GM12878 (cell line): ENCODE measurements at regions not wholly inside any gene's neighbourhood (a gene's known extent, or its start where the extent isn't known, plus 50 kb on each side); places are given as distances from the start of the nearest gene placed in this dataset.

ENCODE experiments used
- ATAC-seq: fragments of 200-7000 bp; cut with Tn5 transposase; 3 replicates; pipeline ENCODE4 v1.9.1; 2020; ENCODE audit warnings: mild to moderate bottlenecking, moderate library complexity
- BruUV-seq: library from RNA; stranded (reverse); fragments of 400-500 nt; replicated peaks from 2 replicates; lab custom pipeline; 2021; lab: Mats Ljungman, UMichigan
- CTCF ChIA-PET: fragments of 300-600 bp; sonication (Branson Sonifier 250); formaldehyde crosslinking; extraction: SDS; loops from one replicate; lab custom pipeline; 2021; ENCODE audit warnings: inconsistent platforms; lab: Yijun Ruan, JAX
- POLR2A ChIA-PET: fragments of 350-600 bp; formaldehyde crosslinking; extraction: SDS; loops from one replicate; lab custom pipeline; 2021; ENCODE audit warnings: inconsistent platforms; lab: Charles Lee
- RAD21 ChIA-PET: fragments of 300-600 bp; sonication (Branson Sonifier 250); formaldehyde crosslinking; loops from one replicate; lab custom pipeline; 2023; ENCODE audit warnings: antibody characterized with exemption; ENCODE audit not compliant: unreplicated experiment; lab: Charles Lee
- SMC1A ChIA-PET: fragments of 300-600 bp; sonication (Branson Sonifier 250); formaldehyde crosslinking; loops from one replicate; lab custom pipeline; 2023; ENCODE audit not compliant: unreplicated experiment, uncharacterized antibody; lab: Charles Lee
- DNase-seq: peaks from one replicate; pipeline ENCODE4 v3.0.0-alpha.2; 2011; ENCODE audit warnings: low read depth, low spot score
- FAIRE-seq: peaks from 3 replicates; lab custom pipeline; 2011; peaks lifted over from hg19 to GRCh38; lab: Jason Lieb, UNC
- H2AFZ ChIP-seq: 2 replicates; pipeline ENCODE4 v1.6.0; 2011; ENCODE audit warnings: low read depth, low read length, control low read depth; ENCODE audit not compliant: control insufficient read depth
- H3K27ac ChIP-seq: 2 replicates; pipeline ENCODE4 v1.5.1; 2011; ENCODE audit warnings: control low read depth; ENCODE audit not compliant: control insufficient read depth, insufficient read depth
- H3K27me3 ChIP-seq, 2 experiments: replicated peaks in 1 of 2; 2 replicates each; pipeline versions ENCODE4 v1.6.0 to v1.6.1; 2011; ENCODE audit warnings: low read length in 1 of 2; ENCODE audit not compliant: control insufficient read depth in 2 of 2, insufficient read depth in 2 of 2
- H3K36me3 ChIP-seq, 2 experiments: 2 replicates each; pipeline ENCODE4 v1.5.1; 2011; ENCODE audit warnings: low read length in 1 of 2; ENCODE audit not compliant: control insufficient read depth in 2 of 2, insufficient read depth in 2 of 2
- H3K4me1 ChIP-seq: 2 replicates; pipeline ENCODE4 v1.6.1; 2011; ENCODE audit warnings: mild to moderate bottlenecking, low read length, moderate library complexity, mixed read lengths; ENCODE audit not compliant: control insufficient read depth, insufficient read depth
- H3K4me2 ChIP-seq: 2 replicates; pipeline ENCODE4 v1.6.0; 2011; ENCODE audit warnings: control low read depth; ENCODE audit not compliant: control insufficient read depth, insufficient read depth
- H3K4me3 ChIP-seq: fragments of 200-600 bp; sonication (generic); 2 replicates; pipeline ENCODE4 v1.5.1; 2016
- H3K79me2 ChIP-seq: 2 replicates; pipeline ENCODE4 v1.6.0; 2011; ENCODE audit warnings: low read length; ENCODE audit not compliant: control insufficient read depth, insufficient read depth
- H3K9ac ChIP-seq: 2 replicates; pipeline ENCODE4 v1.8.0; 2011; ENCODE audit warnings: low read length, control low read depth, mixed read lengths; ENCODE audit not compliant: control insufficient read depth, insufficient read depth
- H3K9me3 ChIP-seq: replicated peaks from 3 replicates; pipeline ENCODE4 v1.5.1; 2011; ENCODE audit warnings: mild to moderate bottlenecking, low read length; ENCODE audit not compliant: control insufficient read depth, insufficient read depth
- H4K20me1 ChIP-seq: 2 replicates; pipeline ENCODE4 v1.6.0; 2011; ENCODE audit not compliant: control insufficient read depth, insufficient read depth
- CUX1 ChIP-seq: IDR thresholded peaks from 2 replicates; pipeline ENCODE4 v1.6.1; 2012; ENCODE audit warnings: improper control_type of control experiment, low read depth, low read length; ENCODE audit not compliant: insufficient replicate concordance
- E2F8 ChIP-seq: fragments of 450-650 bp; IDR thresholded peaks from 2 replicates; pipeline ENCODE4 v1.6.1; 2018; ENCODE audit warnings: mild to moderate bottlenecking, low read depth, moderate library complexity; ENCODE audit not compliant: partially characterized antibody
- EP300 ChIP-seq, 2 experiments: fragments of 150-350 bp in 1 of 2; IDR thresholded peaks; 2 replicates each; pipeline ENCODE4 v1.6.1; 2011 to 2012; ENCODE audit warnings: low read depth in 2 of 2, low read length in 2 of 2, borderline replicate concordance in 1 of 2, improper control_type of control experiment in 1 of 2, inconsistent platforms in 1 of 2; ENCODE audit not compliant: control insufficient read depth in 1 of 2
- HDAC6 ChIP-seq: fragments of 200-600 bp; sonication (generic); IDR thresholded peaks from one replicate; pipeline ENCODE4 v1.8.0; 2017; ENCODE audit warnings: antibody characterized with exemption; ENCODE audit not compliant: unreplicated experiment
- POLR2AphosphoS5 ChIP-seq: IDR thresholded peaks from 2 replicates; pipeline ENCODE4 v1.6.1; 2011; ENCODE audit warnings: mild to moderate bottlenecking, low read length, inconsistent platforms
- RUNX3 ChIP-seq: IDR thresholded peaks from 2 replicates; pipeline ENCODE4 v1.6.1; 2012; ENCODE audit warnings: low read length, inconsistent platforms
- SIX5 ChIP-seq: IDR thresholded peaks from 2 replicates; pipeline ENCODE4 v1.6.1; 2011; ENCODE audit warnings: mild to moderate bottlenecking, low read depth, low read length, moderate library complexity; ENCODE audit not compliant: severe bottlenecking
- ZBTB11 ChIP-seq: fragments of 450-650 bp; formaldehyde crosslinking; IDR thresholded peaks from 2 replicates; pipeline ENCODE4 v1.5.0; 2022; ENCODE audit warnings: mild to moderate bottlenecking, missing genetic modification characterization
- WGBS: methylation state at CpG from one replicate; pipeline ENCODE4 v1.1.6; 2016; ENCODE audit warnings: low lambda C conversion rate; ENCODE audit not compliant: insufficient replicate concordance, insufficient coverage; ENCODE audit errors: missing lambda C conversion rate; 5-methylcytosine and 5-hydroxymethylcytosine counted together
- in situ Hi-C: fragments of 300-500 bp; cut with MboI; formaldehyde crosslinking; loops from 9 replicates; pipeline ENCODE4 v1.14.3; 2018; ENCODE audit warnings: mixed read lengths
- intact Hi-C: fragments of 100-400 bp; cut with micrococcal nuclease; formaldehyde crosslinking; loops from one replicate; pipeline ENCODE4 v1.14.2; 2022; ENCODE audit not compliant: unreplicated experiment

GRCh38 chr7:19572566-19572965, 136.3 kb downstream of the POLR1F start:
- no peak overlapping the region for H3K4me2 ChIP-seq
- H3K27ac ChIP-seq: no peak overlapping the region
- H4K20me1 ChIP-seq: no peaks in the 10 kb centered on the region
- no peaks in the 10 kb centered on the region for H3K4me1 ChIP-seq
- FAIRE-seq (no peak), ATAC-seq (no peak), DNase-seq (no peak)
- BruUV-seq: no TSS peak
- CTCF ChIA-PET: no interaction called here
- H3K79me2 ChIP-seq: no peaks in the 10 kb centered on the region
- POLR2A ChIA-PET: no interaction called here
- SMC1A ChIA-PET: no interaction called here
- no peak overlapping the region for H3K4me3 ChIP-seq
- no peaks in the 10 kb centered on the region for H3K36me3 ChIP-seq
- H3K9me3 ChIP-seq: no peaks in the 10 kb centered on the region
- H3K9ac ChIP-seq: no peak overlapping the region
- no peak overlapping the region for H2AFZ ChIP-seq
- RAD21 ChIA-PET: no interaction called here
- TF ChIP-seq RUNX3 (no peak), POLR2AphosphoS5 (no peak), HDAC6 (no peak), SIX5 (no peak), EP300 (IDR thresholded peaks at IDR 0.05; ENCODE audit: borderline replicate concordance in 1 of 2, control insufficient read depth in 1 of 2, low read depth in 2 of 2, low read length in 2 of 2) (no peak), CUX1 (no peak), ZBTB11 (CRISPR knock-in tag) (no peak), E2F8 (no peak)
- H3K27me3 ChIP-seq: no peaks in the 10 kb centered on the region
- in situ Hi-C loops: no loop called here
- WGBS: 0% methylated on average over 4 of the region's 4 CpGs
- intact Hi-C loops: no loop called here
